IMR-90 (cell line): ENCODE measurements at regions not wholly inside any gene's neighbourhood (a gene's known extent, or its start where the extent isn't known, plus 50 kb on each side); places are given as distances from the start of the nearest gene placed in this dataset.
"Not testable (repeated sequence)": the region's sequence is repeated elsewhere in the genome, so short reads cannot be mapped to it uniquely, and the experiment has no call there.

ENCODE experiments used
- ATAC-seq: fragments of 200-7000 bp; cut with Tn5 transposase; 2 replicates; pipeline ENCODE4 v1.9.1; 2020; ENCODE audit warnings: low read depth, mild to moderate bottlenecking, moderate library complexity
- BruUV-seq: library from RNA; stranded (reverse); fragments of 400-500 nt; replicated peaks from 2 replicates; lab custom pipeline; 2021; lab: Mats Ljungman, UMichigan
- CTCF ChIA-PET: fragments of 300-600 bp; formaldehyde crosslinking; extraction: SDS; loops from one replicate; lab custom pipeline; 2021; ENCODE audit warnings: antibody characterized with exemption; lab: Yijun Ruan, JAX
- POLR2A ChIA-PET: fragments of 300-600 bp; sonication (Branson Sonifier 250); formaldehyde crosslinking; loops from one replicate; lab custom pipeline; 2022; ENCODE audit warnings: antibody characterized with exemption; ENCODE audit not compliant: unreplicated experiment; lab: Charles Lee
- DNase-seq: peaks from one replicate; pipeline ENCODE4 v3.0.0; 2013
- H2AFZ ChIP-seq: replicated peaks from 2 replicates; pipeline ENCODE3; 2013; ENCODE audit warnings: low read length, mild to moderate bottlenecking; ENCODE audit not compliant: poor library complexity
- H2AK5ac ChIP-seq: 2 replicates; pipeline ENCODE4 v1.6.1; 2013; ENCODE audit warnings: low read depth, low read length, inconsistent platforms
- H2AK9ac ChIP-seq: replicated peaks from 2 replicates; pipeline ENCODE3; 2013; ENCODE audit warnings: mild to moderate bottlenecking, low read depth, low read length, moderate library complexity; ENCODE audit not compliant: poor library complexity
- H2BK120ac ChIP-seq: 2 replicates; pipeline ENCODE4 v1.6.1; 2013; ENCODE audit warnings: low read depth, low read length, inconsistent platforms
- H2BK15ac ChIP-seq: 3 replicates; pipeline ENCODE4 v1.6.1; 2013; ENCODE audit warnings: low read depth, low read length, inconsistent platforms
- H2BK20ac ChIP-seq: 2 replicates; pipeline ENCODE4 v1.6.1; 2013; ENCODE audit warnings: low read depth, mild to moderate bottlenecking, inconsistent platforms, low read length, moderate library complexity
- H2BK5ac ChIP-seq: 2 replicates; pipeline ENCODE4 v1.6.1; 2013; ENCODE audit warnings: mild to moderate bottlenecking, low read depth, low read length, inconsistent platforms; ENCODE audit not compliant: poor library complexity, severe bottlenecking
- H3K14ac ChIP-seq: replicated peaks from 2 replicates; pipeline ENCODE4 v1.6.1; 2013; ENCODE audit warnings: low read depth, low read length, inconsistent platforms
- H3K18ac ChIP-seq: 2 replicates; pipeline ENCODE4 v1.6.1; 2013; ENCODE audit warnings: low read depth, low read length, control low read depth
- H3K23ac ChIP-seq: 2 replicates; pipeline ENCODE4 v1.6.1; 2013; ENCODE audit warnings: low read depth, low read length, inconsistent platforms
- H3K27ac ChIP-seq: 2 replicates; pipeline ENCODE4 v1.5.1; 2013; ENCODE audit warnings: mild to moderate bottlenecking, control low read depth, low read length; ENCODE audit not compliant: insufficient read depth
- H3K27me3 ChIP-seq: 2 replicates; pipeline ENCODE4 v1.6.1; 2013; ENCODE audit warnings: low read length; ENCODE audit not compliant: control insufficient read depth, insufficient read depth
- H3K36me3 ChIP-seq: 2 replicates; pipeline ENCODE4 v1.6.1; 2013; ENCODE audit warnings: low read length, mixed read lengths; ENCODE audit not compliant: control insufficient read depth, insufficient read depth
- H3K4ac ChIP-seq: 2 replicates; pipeline ENCODE4 v1.6.1; 2013; ENCODE audit warnings: low read depth, low read length, inconsistent platforms
- H3K4me1 ChIP-seq: 2 replicates; pipeline ENCODE4 v1.6.1; 2013; ENCODE audit warnings: low read length, mixed read lengths; ENCODE audit not compliant: control insufficient read depth, insufficient read depth
- H3K4me2 ChIP-seq: 2 replicates; pipeline ENCODE4 v1.6.1; 2013; ENCODE audit warnings: low read depth, mild to moderate bottlenecking, control low read depth, low read length, moderate library complexity
- H3K4me3 ChIP-seq: 2 replicates; pipeline ENCODE4 v1.5.1; 2013; ENCODE audit warnings: low read depth, mild to moderate bottlenecking, control low read depth, low read length, moderate library complexity; ENCODE audit not compliant: insufficient read depth
- H3K56ac ChIP-seq: 2 replicates; pipeline ENCODE4 v1.6.1; 2013; ENCODE audit warnings: low read length, inconsistent platforms; ENCODE audit not compliant: insufficient read depth; ENCODE audit errors: extremely low read depth
- H3K79me1 ChIP-seq, 2 experiments: 2 replicates each; pipeline ENCODE4 v1.6.1; 2013; ENCODE audit warnings: low read length in 2 of 2, inconsistent platforms in 1 of 2, low read depth in 1 of 2
- H3K9ac ChIP-seq: 2 replicates; pipeline ENCODE4 v1.6.1; 2013; ENCODE audit warnings: low read depth, low read length, control low read depth
- H3K9me1 ChIP-seq: 2 replicates; pipeline ENCODE4 v1.6.1; 2013; ENCODE audit warnings: low read length, inconsistent platforms; ENCODE audit not compliant: insufficient read depth
- H3K9me3 ChIP-seq: 2 replicates; pipeline ENCODE4 v1.6.1; 2013; ENCODE audit warnings: low read length; ENCODE audit not compliant: control insufficient read depth, insufficient read depth
- H4K20me1 ChIP-seq: 2 replicates; pipeline ENCODE4 v1.6.1; 2013; ENCODE audit warnings: low read length, inconsistent platforms; ENCODE audit not compliant: insufficient read depth
- H4K5ac ChIP-seq: 2 replicates; pipeline ENCODE4 v1.6.1; 2013; ENCODE audit warnings: mild to moderate bottlenecking, low read depth, low read length, control low read depth
- H4K8ac ChIP-seq, 2 experiments: 2 replicates each; pipeline ENCODE4 v1.6.1; 2013; ENCODE audit warnings: low read depth in 2 of 2, low read length in 2 of 2, control low read depth in 1 of 2, inconsistent platforms in 1 of 2
- H4K91ac ChIP-seq: 2 replicates; pipeline ENCODE4 v1.6.1; 2013; ENCODE audit warnings: low read depth, low read length, inconsistent platforms; ENCODE audit not compliant: insufficient read depth
- WGBS, 2 experiments: methylation state at CpG; one replicate each; pipeline versions ENCODE4 v1.1.5 to v1.1.7; 2013; ENCODE audit warnings: missing lambda C conversion rate in 2 of 2; ENCODE audit not compliant: insufficient read length in 1 of 2; ENCODE audit errors: extremely low coverage in 2 of 2; 5-methylcytosine and 5-hydroxymethylcytosine counted together
- dilution Hi-C: fragments of 300-500 bp; cut with HindIII; formaldehyde crosslinking; loops from one replicate; pipeline ENCODE4 v1.14.3; 2018; ENCODE audit warnings: low sequenced_read_pairs; ENCODE audit not compliant: unreplicated experiment
- in situ Hi-C: fragments of 300-500 bp; cut with MboI; formaldehyde crosslinking; loops from 3 replicates; pipeline ENCODE4 v1.14.3; 2019; ENCODE audit warnings: low sequenced_read_pairs, inconsistent platforms, mixed read lengths
- intact Hi-C: fragments of 100-400 bp; cut with micrococcal nuclease; formaldehyde crosslinking; loops from 2 replicates; pipeline ENCODE4 v1.10.0; 2022

DNA sequence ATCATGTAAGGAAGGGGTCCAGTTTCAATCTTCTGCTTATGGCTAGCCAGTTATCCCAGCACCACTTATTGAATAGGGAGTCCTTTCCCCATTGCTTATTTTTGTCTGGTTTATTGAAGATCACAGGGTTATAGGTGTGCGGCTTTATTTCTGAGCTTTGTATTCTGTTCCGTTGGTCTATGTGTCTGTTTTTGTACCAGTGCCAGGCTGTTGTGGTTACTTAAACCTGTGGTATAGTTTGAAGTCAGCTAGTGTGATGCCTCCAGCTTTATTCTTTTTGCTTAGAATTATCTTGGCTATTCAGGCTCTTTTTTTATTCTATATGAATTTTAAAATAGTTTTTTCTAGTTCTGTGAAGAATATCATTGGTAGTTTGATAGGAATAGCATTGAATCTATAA lies 234.6 kb upstream of the CASK start:
- H2AK5ac ChIP-seq, BruUV-seq, in situ Hi-C loops, H3K18ac ChIP-seq, H4K8ac ChIP-seq, H3K9ac ChIP-seq, H4K91ac ChIP-seq, CTCF ChIA-PET, H3K4me3 ChIP-seq, H4K5ac ChIP-seq, H3K9me3 ChIP-seq, POLR2A ChIA-PET, dilution Hi-C loops, H2BK15ac ChIP-seq, DNase-seq, H3K79me1 ChIP-seq, H2BK120ac ChIP-seq, H3K27ac ChIP-seq, H4K20me1 ChIP-seq, H3K4me2 ChIP-seq, H3K36me3 ChIP-seq, H3K23ac ChIP-seq, H3K4ac ChIP-seq, H3K9me1 ChIP-seq, H2BK20ac ChIP-seq, intact Hi-C loops, H3K14ac ChIP-seq, H2BK5ac ChIP-seq, H3K4me1 ChIP-seq, H3K56ac ChIP-seq, H2AK9ac ChIP-seq, H2AFZ ChIP-seq, ATAC-seq, H3K27me3 ChIP-seq: not testable (repeated sequence)
- no CpG with 5 or more reads among the region's 2 CpGs for WGBS, 2 experiments
